Activated naive CD8-positive, alpha-beta T cell treated with anti-CD3 and anti-CD28 coated beads, Interleukin-2, amount 50 U/mL, for 24 hours (primary cell): ENCODE measurements at regions not wholly inside any gene's neighbourhood (a gene's known extent, or its start where the extent isn't known, plus 50 kb on each side); places are given as distances from the start of the nearest gene placed in this dataset.
"Not testable (repeated sequence)": the region's sequence is repeated elsewhere in the genome, so short reads cannot be mapped to it uniquely, and the experiment has no call there.

Source experiments
- ATAC-seq: fragments of 150-1000 bp; cut with Tn5 transposase; one replicate; pipeline ENCODE4 v1.10.0; 2021
- DNase-seq: peaks from one replicate; pipeline ENCODE4 v3.0.0; 2021
- H3K27ac Mint-ChIP-seq: one replicate; pipeline ENCODE4 v1.8.0; 2021; ENCODE audit warnings: mild to moderate bottlenecking, mixed read lengths
- H3K27me3 Mint-ChIP-seq: one replicate; pipeline ENCODE4 v1.8.0; 2021; ENCODE audit warnings: mixed read lengths
- H3K36me3 Mint-ChIP-seq: one replicate; pipeline ENCODE4 v1.8.0; 2021; ENCODE audit warnings: low read depth, mixed read lengths
- H3K4me1 Mint-ChIP-seq: one replicate; pipeline ENCODE4 v1.8.0; 2021; ENCODE audit warnings: mixed read lengths
- H3K4me3 Mint-ChIP-seq: one replicate; pipeline ENCODE4 v1.8.0; 2021; ENCODE audit warnings: mild to moderate bottlenecking, moderate library complexity, mixed read lengths
- H3K9me3 Mint-ChIP-seq: one replicate; pipeline ENCODE4 v1.8.0; 2021; ENCODE audit warnings: mixed read lengths

DNA sequence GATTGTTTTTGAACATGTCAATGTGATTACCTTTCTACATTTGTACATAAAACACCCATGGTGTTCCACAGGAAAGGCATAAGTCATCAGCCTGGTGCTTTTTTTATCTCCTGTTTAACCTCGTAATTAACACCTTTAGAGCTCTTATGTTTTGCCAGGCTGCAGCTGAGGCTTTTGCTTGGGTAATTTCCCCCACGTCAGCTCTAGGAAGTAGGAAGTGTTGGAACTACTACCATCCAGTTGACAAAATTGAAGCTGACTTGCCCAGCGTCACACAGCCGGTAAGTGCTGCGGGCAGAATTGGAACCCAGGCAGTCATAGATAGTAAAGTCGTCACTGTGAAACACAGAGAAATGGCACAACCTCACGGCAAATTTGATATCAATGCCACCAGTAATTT, 86.6 kb upstream of the BMP2 start:
- DNase-seq, result no peak
- Mint-ChIP-seq H3K27ac (no peak overlapping the region), H3K9me3 (no peaks in the 10 kb centered on the region), H3K4me3 (no peak overlapping the region), H3K4me1 (no peaks in the 10 kb centered on the region), H3K27me3 (no peaks in the 10 kb centered on the region), H3K36me3 (no peaks in the 10 kb centered on the region)
- ATAC-seq, result no peak

DNA sequence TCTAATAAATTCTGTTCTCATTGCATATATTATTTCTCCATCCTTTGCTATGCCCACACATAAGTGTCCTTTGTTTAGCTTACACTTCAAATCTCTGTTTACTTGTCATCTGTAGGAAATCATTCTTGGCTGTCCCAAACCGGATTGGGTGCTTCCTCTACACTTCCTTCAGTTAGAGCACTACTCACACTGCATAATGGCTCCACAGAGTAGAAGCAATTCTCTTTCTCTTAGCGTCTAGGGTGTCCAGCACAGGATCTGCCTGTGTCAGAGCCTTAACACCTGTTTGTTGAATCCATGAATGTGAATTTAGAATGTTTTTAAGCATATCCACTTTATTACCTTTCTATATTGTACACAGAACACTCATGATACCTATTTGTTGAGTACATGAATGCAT, 87.0 kb upstream of the BMP2 start:
- Mint-ChIP-seq H3K27me3 (no peaks in the 10 kb centered on the region), H3K36me3 (no peaks in the 10 kb centered on the region), H3K9me3 (no peaks in the 10 kb centered on the region), H3K27ac (no peak overlapping the region), H3K4me1 (no peaks in the 10 kb centered on the region), H3K4me3 (no peak overlapping the region)
- ATAC-seq (no peak), DNase-seq (no peak)

DNA sequence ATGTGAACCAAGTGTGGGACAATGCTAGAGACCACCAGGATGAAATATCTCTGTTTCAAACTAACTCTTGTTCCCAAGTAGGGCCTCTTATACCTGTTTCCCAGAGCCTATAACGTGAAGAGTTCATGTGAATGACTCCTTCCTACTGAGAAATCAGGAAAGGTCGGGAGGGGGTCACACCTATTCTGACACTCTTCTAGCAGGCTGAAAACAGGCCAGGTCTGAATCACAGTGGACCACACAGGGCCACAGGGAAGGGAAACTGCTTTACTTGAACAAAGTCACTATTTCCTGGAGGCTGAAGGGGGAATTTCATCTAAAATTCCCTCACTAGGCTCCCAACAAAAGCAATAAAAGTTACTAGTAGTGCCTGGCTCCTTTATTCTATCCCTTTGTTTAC, 88.4 kb upstream of the BMP2 start:
- ATAC-seq (no peak), DNase-seq (no peak)
- H3K4me1 Mint-ChIP-seq, result no peaks in the 10 kb centered on the region
- H3K27ac Mint-ChIP-seq, result no peak overlapping the region
- H3K27me3 Mint-ChIP-seq, result no peaks in the 10 kb centered on the region
- no peaks in the 10 kb centered on the region for H3K9me3 Mint-ChIP-seq
- H3K4me3 Mint-ChIP-seq, result no peak overlapping the region
- no peaks in the 10 kb centered on the region for H3K36me3 Mint-ChIP-seq

DNA sequence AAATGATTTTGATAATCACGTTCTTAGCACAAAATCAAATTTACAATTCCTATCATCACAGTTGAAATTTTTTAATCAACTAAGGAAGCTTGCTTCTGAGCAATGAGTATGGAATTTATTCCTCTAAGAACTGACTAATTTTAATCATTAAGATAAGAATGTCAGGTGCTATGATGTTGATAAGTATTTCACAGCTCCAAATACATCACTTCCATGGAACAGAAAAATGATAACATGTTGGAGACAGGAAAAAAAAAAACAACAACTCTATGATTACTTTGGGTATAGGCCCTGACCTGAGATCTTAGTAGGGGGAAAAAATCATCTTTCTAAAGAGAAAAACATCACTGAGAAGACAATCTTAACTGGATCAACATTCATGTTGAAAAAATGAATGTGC, 89.4 kb upstream of the BMP2 start:
- Mint-ChIP-seq H3K4me1 (no peaks in the 10 kb centered on the region), H3K4me3 (no peak overlapping the region), H3K9me3 (no peaks in the 10 kb centered on the region), H3K27me3 (no peaks in the 10 kb centered on the region), H3K27ac (no peak overlapping the region), H3K36me3 (no peaks in the 10 kb centered on the region)
- DNase-seq, result no peak
- ATAC-seq, result no peak

DNA sequence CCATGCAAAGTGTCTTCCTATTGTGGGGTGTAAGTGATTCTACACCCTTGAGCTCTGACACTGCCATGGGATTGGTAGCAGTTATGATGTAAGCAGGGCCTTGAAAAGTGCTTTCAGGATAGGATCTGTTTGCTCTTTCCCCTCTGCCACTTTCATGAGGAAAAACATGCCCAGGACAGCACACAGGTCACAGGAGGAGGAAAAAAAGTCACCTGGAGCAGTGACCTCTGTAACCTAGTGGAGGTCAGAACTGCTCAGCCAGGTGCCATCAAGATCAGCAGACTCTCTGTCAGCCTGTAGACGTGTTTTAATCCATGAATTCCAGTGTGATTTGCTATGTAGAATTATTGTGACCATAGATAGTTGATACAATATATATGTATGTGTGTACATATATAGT, 92.7 kb upstream of the BMP2 start:
- ATAC-seq, result no peak

DNA sequence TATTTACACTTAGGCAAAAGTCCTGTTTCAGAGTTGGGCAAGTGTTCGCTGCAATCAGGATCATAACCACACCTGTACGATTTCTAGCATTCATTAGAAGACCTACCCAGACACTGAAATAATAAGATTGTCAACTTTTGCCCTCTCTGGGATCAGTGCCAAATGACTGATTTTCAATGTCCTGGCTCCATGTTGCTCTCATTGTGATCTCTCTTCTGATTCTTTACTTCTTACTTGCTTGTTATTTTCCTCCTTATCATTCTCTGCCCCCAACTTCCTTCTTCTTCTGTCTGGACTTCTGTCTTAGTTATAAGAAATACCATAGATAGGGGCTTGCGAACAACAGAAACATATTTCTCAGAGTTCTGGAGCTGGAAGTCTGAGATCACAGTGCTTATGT, 94.4 kb upstream of the BMP2 start:
- DNase-seq (no peak), ATAC-seq (no peak)
- Mint-ChIP-seq H3K27me3 (no peaks in the 10 kb centered on the region), H3K4me1 (no peaks in the 10 kb centered on the region), H3K27ac (no peak overlapping the region), H3K4me3 (no peak overlapping the region), H3K9me3 (peaks cover 8% of the 10 kb centered on the region), H3K36me3 (no peaks in the 10 kb centered on the region)

More for the DNA sequence above, 92.7 kb upstream of the BMP2 start:
- Mint-ChIP-seq H3K4me3 (no peak overlapping the region), H3K27me3 (no peaks in the 10 kb centered on the region), H3K4me1 (no peaks in the 10 kb centered on the region), H3K36me3 (no peaks in the 10 kb centered on the region), H3K9me3 (peaks cover 4% of the 10 kb centered on the region), H3K27ac (no peak overlapping the region)
- no peak for DNase-seq

DNA sequence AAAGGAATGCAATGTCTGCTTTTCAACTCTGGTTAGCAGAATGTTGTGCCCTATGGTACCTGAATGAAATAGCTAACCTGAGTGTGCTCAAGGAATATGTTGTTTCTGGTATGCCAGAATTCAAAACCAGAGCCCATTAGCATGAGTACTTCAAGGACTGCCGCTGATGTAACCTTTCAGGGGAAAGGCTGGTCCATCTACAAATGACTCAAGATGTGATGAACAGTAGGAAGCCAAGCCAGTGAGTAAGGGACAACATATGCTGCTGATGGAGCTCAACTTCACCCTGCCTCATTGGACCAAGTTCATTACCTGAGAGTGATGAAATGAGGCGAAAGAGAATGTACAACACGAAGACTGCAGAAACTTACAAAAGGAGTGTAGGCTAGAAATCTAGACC, 95.7 kb upstream of the BMP2 start:
- Mint-ChIP-seq H3K36me3 (no peaks in the 10 kb centered on the region), H3K4me3 (no peak overlapping the region), H3K27ac (no peak overlapping the region), H3K9me3 (peaks cover 8% of the 10 kb centered on the region), H3K4me1 (no peaks in the 10 kb centered on the region), H3K27me3 (no peaks in the 10 kb centered on the region)
- DNase-seq (no peak), ATAC-seq (no peak)

DNA sequence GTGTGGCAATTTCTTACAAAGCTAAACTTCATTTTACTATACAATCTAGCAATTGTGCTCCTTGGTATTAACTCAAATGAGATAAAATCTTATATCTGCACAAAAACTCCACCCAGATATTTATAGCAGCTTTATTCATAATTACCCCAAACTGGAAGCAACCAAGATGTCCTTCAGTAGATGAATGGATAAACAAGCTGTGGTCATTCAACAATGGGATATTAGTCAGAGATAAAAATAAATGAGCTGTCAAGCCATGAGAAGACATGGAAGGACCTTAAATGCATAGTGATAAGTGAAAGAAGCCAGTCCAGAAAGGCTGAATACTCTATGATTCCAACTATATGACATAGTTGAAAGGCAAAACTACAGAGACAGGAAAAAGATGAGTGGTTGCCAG, 98.9 kb upstream of the BMP2 start:
- no peak for ATAC-seq
- Mint-ChIP-seq H3K27me3 (no peaks in the 10 kb centered on the region), H3K27ac (no peak overlapping the region), H3K4me3 (no peak overlapping the region), H3K9me3 (peaks cover 11% of the 10 kb centered on the region), H3K4me1 (no peaks in the 10 kb centered on the region), H3K36me3 (no peaks in the 10 kb centered on the region)
- no peak for DNase-seq

DNA sequence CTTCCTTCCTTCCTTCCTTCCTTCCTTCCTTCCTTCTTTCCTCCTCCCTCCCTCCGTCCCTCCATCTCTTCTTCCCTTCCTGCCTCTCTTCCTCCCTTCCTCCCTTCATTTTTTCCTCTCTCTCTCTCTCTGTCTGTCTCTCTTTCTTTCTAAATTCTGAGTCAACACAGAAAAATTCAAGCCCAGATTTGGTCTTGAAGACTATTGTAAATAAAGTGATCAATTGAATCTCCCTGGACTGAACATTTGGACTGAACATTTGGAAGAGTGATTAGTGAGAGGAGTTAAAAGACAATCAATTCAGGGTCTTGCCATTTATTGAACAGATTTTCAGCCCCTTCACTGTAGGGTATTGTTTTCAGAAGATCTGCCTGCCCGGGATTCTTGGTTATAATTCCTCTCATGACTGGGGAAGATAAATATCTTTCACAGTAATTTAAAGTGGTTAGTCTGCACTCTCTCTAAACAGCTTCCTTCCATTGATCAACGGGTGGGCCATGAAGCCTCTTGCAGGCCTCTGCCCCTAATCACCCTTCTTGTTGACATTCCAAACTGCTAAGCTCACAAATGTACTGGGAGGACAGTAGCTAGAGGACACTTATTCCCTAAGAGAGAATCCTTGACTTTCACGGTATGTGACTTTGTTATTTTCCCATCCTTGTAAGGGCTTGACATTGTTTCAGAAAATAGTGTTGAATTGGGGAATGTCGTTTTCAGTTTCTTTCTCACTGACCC, 101.7 kb upstream of the BMP2 start:
- DNase-seq, result no peak
- Mint-ChIP-seq H3K27ac (no peak overlapping the region), H3K4me3 (no peak overlapping the region), H3K36me3 (no peaks in the 10 kb centered on the region), H3K9me3 (peaks cover 11% of the 10 kb centered on the region), H3K27me3 (no peaks in the 10 kb centered on the region), H3K4me1 (no peaks in the 10 kb centered on the region)
- no peak for ATAC-seq

DNA sequence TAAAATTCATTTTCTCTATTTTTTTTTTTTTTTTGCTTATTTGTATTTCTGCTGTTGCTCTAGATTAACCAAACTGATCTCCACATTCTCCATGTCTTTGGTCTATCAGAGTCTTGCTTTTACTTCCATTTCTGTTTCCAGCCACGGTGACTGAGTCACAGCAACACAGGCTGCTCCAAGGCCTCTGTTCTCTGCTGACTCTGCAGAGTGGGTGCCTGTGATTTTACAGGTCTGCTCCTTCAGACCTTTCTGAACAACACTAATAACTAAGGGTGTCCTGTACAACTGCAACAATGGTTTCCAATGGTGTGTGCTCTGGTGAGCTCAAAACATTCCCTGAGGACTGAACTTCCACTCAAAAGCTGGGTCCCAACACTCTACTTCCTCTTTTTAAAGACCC, 102.3 kb upstream of the BMP2 start:
- no peak overlapping the region for H3K27ac Mint-ChIP-seq
- H3K27me3 Mint-ChIP-seq, result no peaks in the 10 kb centered on the region
- H3K36me3 Mint-ChIP-seq, result no peaks in the 10 kb centered on the region
- no peak overlapping the region for H3K4me3 Mint-ChIP-seq
- peaks cover 9% of the 10 kb centered on the region for H3K9me3 Mint-ChIP-seq
- ATAC-seq (no peak), DNase-seq (no peak)
- no peaks in the 10 kb centered on the region for H3K4me1 Mint-ChIP-seq

DNA sequence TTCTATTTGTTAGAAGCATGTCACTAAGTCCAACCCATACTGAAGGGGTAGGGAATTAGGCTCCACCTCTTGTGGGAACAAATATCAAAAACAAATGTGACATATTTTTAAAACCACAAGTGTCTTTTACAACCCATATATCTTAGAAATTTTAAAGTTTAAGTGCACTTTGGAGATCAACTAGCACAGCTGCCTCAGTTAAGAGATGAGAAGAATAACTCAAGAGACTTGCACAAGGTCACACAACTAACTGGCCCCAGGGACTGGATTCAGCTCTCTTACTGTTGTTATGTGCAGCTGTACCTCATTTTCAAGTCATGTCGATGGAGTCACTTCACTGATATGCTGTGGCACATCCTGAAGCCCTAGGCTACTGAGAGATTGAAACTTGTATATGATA, 102.9 kb upstream of the BMP2 start:
- Mint-ChIP-seq H3K27me3 (no peaks in the 10 kb centered on the region), H3K4me3 (no peak overlapping the region), H3K27ac (no peak overlapping the region), H3K36me3 (no peaks in the 10 kb centered on the region), H3K4me1 (no peaks in the 10 kb centered on the region), H3K9me3 (peaks cover 7% of the 10 kb centered on the region)
- DNase-seq (no peak), ATAC-seq (no peak)

DNA sequence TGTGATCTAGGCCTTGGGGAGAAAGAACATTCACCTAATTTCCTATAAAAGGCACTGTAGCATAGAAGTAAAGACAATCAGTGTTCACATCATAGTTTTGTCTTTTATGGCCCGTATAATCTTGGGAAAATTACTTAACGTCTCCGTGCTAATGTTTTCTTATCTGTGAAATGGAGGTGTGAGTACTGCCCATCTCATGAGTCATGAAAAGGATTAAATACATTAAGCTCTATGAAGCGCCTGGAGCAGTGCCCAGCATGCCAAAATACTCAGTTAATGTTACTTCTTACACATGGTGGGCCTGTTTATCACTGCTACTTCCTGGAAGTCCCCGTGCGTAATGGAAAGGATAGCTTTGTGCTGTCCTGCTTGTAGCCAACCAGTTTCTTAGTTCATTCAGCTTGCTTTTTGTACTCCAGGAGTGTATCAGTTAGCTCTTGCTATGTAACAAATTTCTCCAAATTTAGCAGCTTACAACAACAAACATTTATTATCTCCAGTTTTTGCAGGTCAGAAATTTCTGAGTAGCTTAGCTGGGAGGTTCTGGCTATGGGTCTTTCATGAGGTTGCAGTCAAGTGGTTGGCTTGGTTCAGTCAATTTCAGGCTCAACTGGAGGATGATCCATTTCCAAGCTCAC, 103.6 kb upstream of the BMP2 start:
- Mint-ChIP-seq H3K9me3 (peaks cover 7% of the 10 kb centered on the region), H3K4me1 (no peaks in the 10 kb centered on the region), H3K27ac (no peak overlapping the region), H3K36me3 (no peaks in the 10 kb centered on the region), H3K4me3 (no peak overlapping the region), H3K27me3 (no peaks in the 10 kb centered on the region)
- ATAC-seq (no peak), DNase-seq (no peak)

DNA sequence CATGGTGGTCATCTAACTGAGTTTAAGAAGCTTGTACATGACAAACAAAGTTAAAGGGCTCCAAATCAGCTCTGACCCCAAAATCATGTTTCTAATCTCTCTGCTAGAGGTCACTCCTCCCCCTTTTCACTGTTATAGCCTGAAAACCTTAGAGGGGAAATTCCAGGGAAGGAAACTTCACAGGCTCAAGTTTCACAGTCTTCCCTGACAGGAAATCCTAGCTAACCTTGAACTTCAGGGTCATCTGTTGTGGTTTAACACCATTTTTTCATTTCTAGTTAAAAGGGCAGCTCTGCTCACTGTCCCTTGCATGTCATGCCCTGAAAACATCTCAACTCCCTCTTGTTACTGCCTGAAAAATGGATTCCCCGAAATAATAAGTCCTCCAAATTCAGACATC, 104.4 kb upstream of the BMP2 start:
- H3K4me3 Mint-ChIP-seq, result no peak overlapping the region
- H3K9me3 Mint-ChIP-seq, result peaks cover 3% of the 10 kb centered on the region
- H3K4me1 Mint-ChIP-seq, result no peaks in the 10 kb centered on the region
- H3K27me3 Mint-ChIP-seq, result no peaks in the 10 kb centered on the region
- no peaks in the 10 kb centered on the region for H3K36me3 Mint-ChIP-seq
- H3K27ac Mint-ChIP-seq, result no peak overlapping the region
- DNase-seq (no peak), ATAC-seq (no peak)

DNA sequence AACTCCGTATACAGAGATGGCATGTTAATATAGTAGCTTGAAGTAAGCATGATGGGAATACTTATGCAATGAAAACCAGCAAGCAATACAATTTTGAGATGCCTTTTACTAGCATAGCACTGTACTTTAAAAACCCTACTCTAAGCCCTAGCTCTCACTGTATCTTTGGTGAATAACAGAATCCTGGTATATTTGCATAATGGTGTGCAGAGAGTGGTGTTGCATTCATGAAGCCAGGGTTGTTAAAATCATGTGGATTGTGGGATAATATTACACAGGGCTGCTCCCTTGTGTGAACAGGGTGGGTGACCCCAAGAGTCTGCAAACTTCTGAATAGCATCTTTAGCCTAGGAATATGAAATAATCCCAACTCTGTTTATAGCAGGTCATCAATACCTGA, 105.2 kb upstream of the BMP2 start:
- Mint-ChIP-seq H3K4me1 (no peaks in the 10 kb centered on the region), H3K9me3 (peaks cover 3% of the 10 kb centered on the region), H3K27ac (no peak overlapping the region), H3K27me3 (no peaks in the 10 kb centered on the region), H3K4me3 (no peak overlapping the region), H3K36me3 (no peaks in the 10 kb centered on the region)
- ATAC-seq (no peak), DNase-seq (no peak)

DNA sequence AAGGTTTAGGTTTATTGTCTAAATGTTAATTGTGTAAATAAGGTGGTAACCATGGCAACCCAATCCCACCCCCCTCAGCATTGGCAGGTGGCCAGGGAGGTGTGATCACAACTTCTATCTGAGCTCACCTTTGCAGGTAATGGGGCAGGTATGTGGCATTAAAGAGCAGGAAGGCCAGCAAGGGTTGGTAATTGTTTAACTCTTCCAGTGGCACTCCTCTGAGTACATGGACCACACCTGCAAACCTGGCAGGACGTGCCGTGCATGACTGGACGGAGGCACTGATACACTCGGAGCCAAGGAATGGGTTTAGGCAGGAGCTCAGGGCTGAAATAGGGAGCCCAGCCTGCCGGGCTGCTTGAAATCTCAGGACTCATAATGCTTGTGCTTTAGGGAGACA, 107.0 kb upstream of the BMP2 start:
- no peak for DNase-seq
- ATAC-seq, result no peak
- Mint-ChIP-seq H3K4me1 (no peaks in the 10 kb centered on the region), H3K9me3 (peaks cover 3% of the 10 kb centered on the region), H3K27ac (no peak overlapping the region), H3K27me3 (no peaks in the 10 kb centered on the region), H3K36me3 (no peaks in the 10 kb centered on the region), H3K4me3 (no peak overlapping the region)

DNA sequence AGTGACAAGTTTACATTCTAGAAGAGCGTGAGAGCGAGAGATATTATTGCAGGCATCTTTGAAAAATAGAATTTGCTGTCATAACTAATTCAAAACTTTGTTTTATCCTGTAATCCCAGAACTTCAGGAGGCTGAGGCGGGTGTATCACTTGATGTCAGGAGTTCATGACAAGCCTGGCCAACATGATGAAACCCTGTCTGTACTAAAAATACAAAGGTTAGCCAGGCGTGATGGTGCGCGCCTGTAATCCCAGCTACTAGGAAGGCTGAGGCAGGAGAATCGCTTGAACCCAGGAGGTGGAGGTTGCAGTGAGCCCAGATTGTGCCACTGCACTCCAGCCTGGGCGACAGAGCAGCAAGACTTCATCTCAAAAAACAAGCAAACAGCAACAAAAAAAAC, 108.6 kb upstream of the BMP2 start:
- H3K9me3 Mint-ChIP-seq, H3K36me3 Mint-ChIP-seq, H3K4me3 Mint-ChIP-seq, DNase-seq, H3K27me3 Mint-ChIP-seq, H3K4me1 Mint-ChIP-seq, ATAC-seq, H3K27ac Mint-ChIP-seq: not testable (repeated sequence)
